GM12865 (cell line): ENCODE measurements at regions not wholly inside any gene's neighbourhood (a gene's known extent, or its start where the extent isn't known, plus 50 kb on each side); places are given as distances from the start of the nearest gene placed in this dataset.

ENCODE experiments used
- DNase-seq: peaks from one replicate; pipeline ENCODE4 v3.0.0; 2010; ENCODE audit warnings: low read depth
- H3K4me3 ChIP-seq: 2 replicates; pipeline ENCODE4 v1.5.1; 2011; ENCODE audit warnings: mild to moderate bottlenecking, low read depth, low read length, control low read depth
- TF ChIP-seq, protein P1 (sequence below): IDR thresholded peaks from 2 replicates; pipeline ENCODE4 v1.5.1; 2011; ENCODE audit warnings: low read length, control low read depth, low read depth, inconsistent platforms; ENCODE audit not compliant: insufficient read depth; ENCODE audit errors: missing control alignments

DNA sequence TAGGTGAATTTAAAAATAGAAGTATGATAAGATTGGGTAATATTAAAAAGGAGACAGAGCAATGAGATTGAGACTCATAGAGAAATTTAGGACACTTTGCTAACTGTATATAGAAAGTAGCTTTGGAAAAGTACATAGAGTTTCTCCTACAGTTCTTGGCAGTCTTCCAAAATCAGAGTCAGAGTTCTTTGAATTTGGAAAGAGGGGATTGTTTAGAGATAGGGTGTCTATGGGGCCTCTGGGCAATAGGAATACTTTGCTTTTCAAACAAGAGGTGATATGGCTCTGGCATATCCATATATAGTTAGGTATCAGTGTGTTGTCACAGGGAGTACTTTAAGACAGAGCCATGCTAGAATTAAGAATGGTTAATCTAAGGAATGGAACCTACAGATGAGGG lies 477.1 kb upstream of the KCNMB2 start:
- DNase-seq, result no peak
- no peak overlapping the region for H3K4me3 ChIP-seq
- TF ChIP-seq, protein P1, sequence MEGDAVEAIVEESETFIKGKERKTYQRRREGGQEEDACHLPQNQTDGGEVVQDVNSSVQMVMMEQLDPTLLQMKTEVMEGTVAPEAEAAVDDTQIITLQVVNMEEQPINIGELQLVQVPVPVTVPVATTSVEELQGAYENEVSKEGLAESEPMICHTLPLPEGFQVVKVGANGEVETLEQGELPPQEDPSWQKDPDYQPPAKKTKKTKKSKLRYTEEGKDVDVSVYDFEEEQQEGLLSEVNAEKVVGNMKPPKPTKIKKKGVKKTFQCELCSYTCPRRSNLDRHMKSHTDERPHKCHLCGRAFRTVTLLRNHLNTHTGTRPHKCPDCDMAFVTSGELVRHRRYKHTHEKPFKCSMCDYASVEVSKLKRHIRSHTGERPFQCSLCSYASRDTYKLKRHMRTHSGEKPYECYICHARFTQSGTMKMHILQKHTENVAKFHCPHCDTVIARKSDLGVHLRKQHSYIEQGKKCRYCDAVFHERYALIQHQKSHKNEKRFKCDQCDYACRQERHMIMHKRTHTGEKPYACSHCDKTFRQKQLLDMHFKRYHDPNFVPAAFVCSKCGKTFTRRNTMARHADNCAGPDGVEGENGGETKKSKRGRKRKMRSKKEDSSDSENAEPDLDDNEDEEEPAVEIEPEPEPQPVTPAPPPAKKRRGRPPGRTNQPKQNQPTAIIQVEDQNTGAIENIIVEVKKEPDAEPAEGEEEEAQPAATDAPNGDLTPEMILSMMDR, result no peak

DNA sequence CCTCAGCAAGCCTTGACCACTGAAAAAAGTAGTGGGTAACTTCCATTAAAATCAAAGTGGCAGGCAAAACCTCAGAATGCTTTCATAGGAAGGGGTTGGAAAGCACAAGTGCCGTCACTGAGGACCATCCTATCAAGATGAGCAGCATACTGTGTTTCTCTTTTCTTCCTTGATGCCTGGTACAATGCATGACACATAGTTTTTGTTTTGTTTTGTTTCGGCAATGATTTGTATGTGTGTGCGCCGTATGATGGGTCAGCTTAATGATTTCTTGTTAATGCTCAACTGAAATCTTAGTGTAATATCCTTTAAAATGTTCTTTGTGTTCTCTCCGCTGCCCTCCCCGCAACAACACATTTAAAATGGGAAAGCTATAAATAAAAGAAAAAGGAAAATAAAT lies 476.4 kb upstream of the KCNMB2 start:
- DNase-seq, result no peak
- no peak overlapping the region for H3K4me3 ChIP-seq
- TF ChIP-seq, protein P1, result no peak

DNA sequence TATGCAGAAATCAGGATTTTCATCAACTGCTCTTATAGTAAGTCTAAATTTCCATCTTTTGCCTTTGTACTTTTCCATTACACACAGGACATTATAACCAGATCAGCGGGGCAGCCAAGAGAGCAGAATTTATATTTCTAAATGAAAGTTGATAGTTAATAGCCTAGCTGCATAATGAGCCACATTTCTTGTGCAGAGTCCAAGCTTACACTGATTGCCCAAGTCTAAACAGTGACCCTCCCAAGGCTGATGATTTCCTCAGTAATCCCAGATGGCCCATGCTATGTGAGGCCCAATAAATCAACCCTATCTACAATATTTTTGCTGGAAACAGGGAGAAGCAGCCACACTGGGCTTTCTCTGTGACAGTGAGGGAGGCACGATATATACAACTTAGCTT lies 475.8 kb upstream of the KCNMB2 start:
- no peak overlapping the region for H3K4me3 ChIP-seq
- TF ChIP-seq, protein P1, result no peak
- DNase-seq, result no peak

DNA sequence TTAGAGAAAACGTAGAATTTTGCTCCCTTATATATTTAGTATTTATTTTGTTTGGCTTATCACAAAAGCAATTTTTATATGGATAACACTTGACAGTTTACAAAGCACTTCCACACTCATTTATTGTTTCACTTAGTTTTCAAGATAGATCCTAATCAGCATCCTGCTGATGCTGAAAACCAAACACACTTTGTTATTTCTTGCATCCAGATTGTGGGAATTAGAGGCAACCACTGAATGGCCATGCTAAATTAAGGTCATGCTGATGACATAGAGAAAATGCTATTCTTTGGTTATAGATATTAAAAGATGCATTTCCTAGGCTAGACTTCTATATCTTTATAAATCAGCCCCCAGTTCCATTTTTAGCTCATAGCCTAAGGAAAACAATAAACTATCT lies 474.1 kb upstream of the KCNMB2 start:
- TF ChIP-seq, protein P1, result no peak
- no peak overlapping the region for H3K4me3 ChIP-seq
- no peak for DNase-seq

DNA sequence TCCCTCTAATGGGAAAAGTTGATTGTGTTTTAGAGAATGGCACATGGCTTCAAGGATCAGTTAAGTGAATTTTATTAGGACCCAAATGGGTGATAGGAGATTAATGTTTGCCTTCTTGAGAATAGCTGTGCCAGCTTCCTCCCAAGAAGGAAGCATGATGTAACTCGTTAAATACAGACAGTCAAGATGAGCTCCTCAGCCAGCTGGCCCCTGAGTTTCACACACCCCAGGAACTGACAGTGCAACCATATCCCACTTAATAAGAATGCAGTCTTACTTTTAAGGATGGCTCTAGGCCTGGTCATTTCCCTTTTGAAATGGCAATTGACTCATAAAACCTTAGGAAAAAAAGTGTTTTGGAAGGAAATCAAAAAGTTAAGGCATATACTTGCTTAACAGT lies 472.8 kb upstream of the KCNMB2 start:
- TF ChIP-seq, protein P1, result no peak
- DNase-seq, result no peak
- H3K4me3 ChIP-seq, result no peak overlapping the region

DNA sequence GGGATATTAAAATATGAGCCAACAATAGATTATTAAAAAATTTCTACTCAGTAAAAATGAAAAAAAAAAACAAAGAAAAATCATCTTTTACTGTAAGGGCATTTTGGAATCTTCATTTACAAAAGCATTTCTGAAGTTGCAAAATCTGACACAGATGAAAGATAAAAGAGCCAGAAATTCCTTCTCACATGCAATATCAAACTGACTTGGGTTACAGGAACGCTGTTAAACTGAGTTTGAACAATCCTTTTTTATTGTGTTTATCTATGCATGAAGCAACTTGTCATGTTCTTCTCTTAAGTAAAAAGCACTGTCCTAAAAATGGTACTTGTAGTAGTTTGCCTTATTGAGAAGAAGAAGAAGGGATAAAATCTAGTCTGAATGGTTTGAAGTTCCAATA lies 468.5 kb upstream of the KCNMB2 start:
- no peak overlapping the region for H3K4me3 ChIP-seq
- no peak for DNase-seq
- TF ChIP-seq, protein P1, result no peak
